Fibroblast of lung (primary cell): ENCODE measurements at regions not wholly inside any gene's neighbourhood (a gene's known extent, or its start where the extent isn't known, plus 50 kb on each side); places are given as distances from the start of the nearest gene placed in this dataset.
"Not testable (repeated sequence)": the region's sequence is repeated elsewhere in the genome, so short reads cannot be mapped to it uniquely, and the experiment has no call there.

Experiments used
- DNase-seq, 2 donors: peaks; one replicate each; pipeline versions ENCODE4 v3.0.0 to v3.0.0-alpha.2; 2010; ENCODE audit warnings: low read depth in 2 of 2
- H2AFZ ChIP-seq: 2 replicates; pipeline ENCODE4 v1.5.1; 2012; ENCODE audit warnings: low read length, control low read depth, inconsistent platforms
- H3K27ac ChIP-seq: 2 replicates; pipeline ENCODE4 v1.5.1; 2011; ENCODE audit warnings: low read length, control low read depth; ENCODE audit not compliant: insufficient read depth
- H3K27me3 ChIP-seq: 2 replicates; pipeline ENCODE4 v1.5.1; 2011; ENCODE audit warnings: mild to moderate bottlenecking, low read length; ENCODE audit not compliant: control insufficient read depth, insufficient read depth
- H3K36me3 ChIP-seq: 2 replicates; pipeline ENCODE4 v1.5.1; 2011; ENCODE audit warnings: low read length; ENCODE audit not compliant: control insufficient read depth, insufficient read depth
- H3K4me1 ChIP-seq: 2 replicates; pipeline ENCODE4 v1.5.1; 2011; ENCODE audit warnings: low read length; ENCODE audit not compliant: control insufficient read depth, insufficient read depth; ENCODE audit errors: extremely low read depth
- H3K4me2 ChIP-seq: 2 replicates; pipeline ENCODE4 v1.5.1; 2011; ENCODE audit warnings: low read length, control low read depth; ENCODE audit not compliant: insufficient read depth; ENCODE audit errors: extremely low read depth
- H3K4me3 ChIP-seq, 4 experiments: fragments of 200-600 bp in 1 of 4; sonication (generic) in 1 of 4; replicated peaks in 1 of 4; 2 replicates each; pipeline ENCODE4 v1.5.1; 2011 to 2016; ENCODE audit warnings: low read length in 4 of 4, low read depth in 3 of 4, mild to moderate bottlenecking in 3 of 4, control low read depth in 2 of 4, inconsistent platforms in 1 of 4, mixed read lengths in 1 of 4; ENCODE audit not compliant: insufficient read depth in 1 of 4; ENCODE audit errors: control extremely low read depth in 1 of 4
- H3K79me2 ChIP-seq: 2 replicates; pipeline ENCODE4 v1.5.1; 2012; ENCODE audit warnings: mild to moderate bottlenecking, low read length, inconsistent platforms; ENCODE audit not compliant: control insufficient read depth, insufficient read depth
- H3K9ac ChIP-seq: 2 replicates; pipeline ENCODE4 v1.5.1; 2011; ENCODE audit warnings: mild to moderate bottlenecking, low read length, control low read depth; ENCODE audit not compliant: insufficient read depth
- H3K9me3 ChIP-seq: 2 replicates; pipeline ENCODE4 v1.5.1; 2012; ENCODE audit warnings: low read depth, low read length; ENCODE audit not compliant: control insufficient read depth, insufficient read depth
- H4K20me1 ChIP-seq: 2 replicates; pipeline ENCODE4 v1.5.1; 2011; ENCODE audit warnings: low read length; ENCODE audit not compliant: control insufficient read depth, insufficient read depth; ENCODE audit errors: extremely low read depth
- EZH2 ChIP-seq: IDR thresholded peaks from 2 replicates; pipeline ENCODE4 v1.5.1; 2012; ENCODE audit warnings: low read length, control low read depth, mild to moderate bottlenecking; ENCODE audit errors: missing control alignments
- TF ChIP-seq, protein P1 (sequence below), 2 donors: IDR thresholded peaks in 1 of 2; conservative IDR thresholded peaks in 1 of 2; 1 replicate in 1 of 2; 2 replicates in 1 of 2; pipeline ENCODE4 v1.5.1; 2011 to 2012; ENCODE audit warnings: low read length in 2 of 2, control low read depth in 1 of 2, inconsistent platforms in 1 of 2, low read depth in 1 of 2, mild to moderate bottlenecking in 1 of 2

DNA sequence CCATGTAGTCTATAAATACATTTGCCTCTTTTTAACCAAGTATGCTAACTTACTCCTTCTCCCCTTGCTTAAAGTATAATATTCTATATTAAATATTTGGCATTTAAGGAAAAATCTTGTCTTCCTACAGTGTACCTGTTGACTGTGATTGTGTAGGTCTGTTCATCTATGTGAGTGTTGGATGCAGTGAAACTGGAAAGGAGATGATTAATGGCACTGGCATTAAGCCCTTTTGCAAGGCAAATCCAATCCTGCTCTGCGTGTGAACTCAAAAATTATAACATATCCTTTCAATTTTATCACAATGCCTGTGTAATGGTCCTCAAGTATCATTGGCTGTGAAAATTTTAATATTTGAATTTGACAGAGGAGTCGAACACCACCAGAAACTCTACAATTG is 565.0 kb downstream of the KCNT2 start:
- Histone ChIP-seq H3K27me3 (no peaks in the 10 kb centered on the region), H4K20me1 (no peaks in the 10 kb centered on the region), H3K79me2 (no peaks in the 10 kb centered on the region), H3K4me1 (no peaks in the 10 kb centered on the region), H3K4me3 (no peak overlapping the region), H3K9ac (no peak overlapping the region), H3K36me3 (no peaks in the 10 kb centered on the region), H3K4me2 (no peak overlapping the region), H2AFZ (no peak overlapping the region), H3K9me3 (no peaks in the 10 kb centered on the region), H3K27ac (no peak overlapping the region)
- TF ChIP-seq, protein P1, sequence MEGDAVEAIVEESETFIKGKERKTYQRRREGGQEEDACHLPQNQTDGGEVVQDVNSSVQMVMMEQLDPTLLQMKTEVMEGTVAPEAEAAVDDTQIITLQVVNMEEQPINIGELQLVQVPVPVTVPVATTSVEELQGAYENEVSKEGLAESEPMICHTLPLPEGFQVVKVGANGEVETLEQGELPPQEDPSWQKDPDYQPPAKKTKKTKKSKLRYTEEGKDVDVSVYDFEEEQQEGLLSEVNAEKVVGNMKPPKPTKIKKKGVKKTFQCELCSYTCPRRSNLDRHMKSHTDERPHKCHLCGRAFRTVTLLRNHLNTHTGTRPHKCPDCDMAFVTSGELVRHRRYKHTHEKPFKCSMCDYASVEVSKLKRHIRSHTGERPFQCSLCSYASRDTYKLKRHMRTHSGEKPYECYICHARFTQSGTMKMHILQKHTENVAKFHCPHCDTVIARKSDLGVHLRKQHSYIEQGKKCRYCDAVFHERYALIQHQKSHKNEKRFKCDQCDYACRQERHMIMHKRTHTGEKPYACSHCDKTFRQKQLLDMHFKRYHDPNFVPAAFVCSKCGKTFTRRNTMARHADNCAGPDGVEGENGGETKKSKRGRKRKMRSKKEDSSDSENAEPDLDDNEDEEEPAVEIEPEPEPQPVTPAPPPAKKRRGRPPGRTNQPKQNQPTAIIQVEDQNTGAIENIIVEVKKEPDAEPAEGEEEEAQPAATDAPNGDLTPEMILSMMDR (conservative IDR thresholded peaks at IDR 0.05 in 1 of 2, IDR thresholded peaks at IDR 0.05 in 1 of 2; ENCODE audit: low read depth in 1 of 2, low read length in 2 of 2) = no peak
- TF ChIP-seq EZH2 = no peak
- DNase-seq = no peak

DNA sequence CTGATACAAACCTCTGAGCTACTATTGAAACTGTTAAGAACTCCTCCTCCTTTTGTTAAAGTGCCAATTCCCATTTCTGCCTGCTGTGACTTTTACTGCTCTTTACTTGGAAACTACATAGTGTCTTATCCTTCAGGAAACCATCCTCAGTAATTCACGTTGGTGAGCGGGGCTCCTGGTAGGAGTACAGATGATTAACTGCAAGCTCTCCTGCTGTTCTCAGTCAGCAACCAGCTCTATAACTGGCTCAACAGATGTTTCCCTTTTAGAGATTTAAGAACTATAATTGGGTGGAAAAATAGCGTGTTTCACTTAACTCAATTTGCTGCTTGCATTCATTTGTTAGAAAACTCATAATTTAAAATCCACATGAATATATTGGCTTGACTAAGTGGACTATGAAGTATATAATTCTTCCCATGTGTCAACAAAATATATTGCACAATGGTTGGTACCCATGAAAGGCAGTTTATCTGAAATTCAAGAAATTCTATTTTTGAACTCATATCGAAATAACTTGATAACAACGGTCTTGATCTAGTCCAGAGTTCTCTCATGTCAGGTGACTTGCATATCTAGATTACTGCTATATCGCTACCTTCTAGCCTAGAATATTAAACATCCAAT is 574.0 kb downstream of the KCNT2 start:
- H2AFZ ChIP-seq = no peak overlapping the region
- H3K4me2 ChIP-seq = no peak overlapping the region
- no peaks in the 10 kb centered on the region for H3K27me3 ChIP-seq
- no peak overlapping the region for H3K9ac ChIP-seq
- H3K36me3 ChIP-seq = no peaks in the 10 kb centered on the region
- H3K4me3 ChIP-seq = peak overlapping the region in 1 of 4 experiments; percentile 13
- peak in 1 of 2 donors; percentile 29 for DNase-seq
- no peaks in the 10 kb centered on the region for H4K20me1 ChIP-seq
- H3K27ac ChIP-seq = no peak overlapping the region
- H3K4me1 ChIP-seq = no peaks in the 10 kb centered on the region
- H3K79me2 ChIP-seq = no peaks in the 10 kb centered on the region
- no peaks in the 10 kb centered on the region for H3K9me3 ChIP-seq
- TF ChIP-seq, protein P1 (conservative IDR thresholded peaks at IDR 0.05 in 1 of 2, IDR thresholded peaks at IDR 0.05 in 1 of 2; ENCODE audit: low read depth in 1 of 2, low read length in 2 of 2) = no peak
- TF ChIP-seq EZH2 = no peak

GRCh38 chr1:196031387-196031786 is 576.9 kb downstream of the KCNT2 start:
- H3K27ac ChIP-seq, H3K4me3 ChIP-seq, H3K9me3 ChIP-seq, H3K36me3 ChIP-seq, H3K79me2 ChIP-seq, H3K27me3 ChIP-seq, H4K20me1 ChIP-seq, H3K9ac ChIP-seq, DNase-seq, H2AFZ ChIP-seq, H3K4me1 ChIP-seq, H3K4me2 ChIP-seq: not testable (repeated sequence)
